Chondrocyte (in vitro differentiated cells): ENCODE measurements at regions not wholly inside any gene's neighbourhood (a gene's known extent, or its start where the extent isn't known, plus 50 kb on each side); places are given as distances from the start of the nearest gene placed in this dataset.

ENCODE experiments used
- DNase-seq: peaks from one replicate; pipeline ENCODE4 v3.0.0; 2021; ENCODE audit warnings: mixed read lengths, low spot score
- H3K27ac Mint-ChIP-seq: one replicate; pipeline ENCODE4 v1.8.0; 2021; ENCODE audit warnings: mild to moderate bottlenecking, moderate library complexity, mixed read lengths; ENCODE audit not compliant: unreplicated experiment
- H3K27me3 Mint-ChIP-seq: 2 replicates; pipeline ENCODE4 v1.8.0; 2021; ENCODE audit warnings: low read depth, mixed read lengths
- H3K36me3 Mint-ChIP-seq: 2 replicates; pipeline ENCODE4 v1.8.0; 2021; ENCODE audit warnings: low read depth, mixed read lengths
- H3K4me1 Mint-ChIP-seq: 2 replicates; pipeline ENCODE4 v1.8.0; 2021; ENCODE audit warnings: low read depth, mild to moderate bottlenecking, mixed read lengths
- H3K4me3 Mint-ChIP-seq: one replicate; pipeline ENCODE4 v1.8.0; 2021; ENCODE audit warnings: mild to moderate bottlenecking, moderate library complexity, mixed read lengths; ENCODE audit not compliant: unreplicated experiment
- H3K9me3 Mint-ChIP-seq: 2 replicates; pipeline ENCODE4 v1.8.0; 2021; ENCODE audit warnings: low read depth, mixed read lengths
- CTCF ChIP-seq: fragments of 200-600 bp; sonication (generic); IDR thresholded peaks from 2 replicates; pipeline ENCODE4 v1.5.0; 2021; ENCODE audit warnings: antibody characterized with exemption, mild to moderate bottlenecking, moderate library complexity

- Mint-ChIP-seq H3K27me3 (peaks cover 4% of the 10 kb centered on the region), H3K36me3 (no peaks in the 10 kb centered on the region), H3K4me3 (no peak overlapping the region), H3K4me1 (no peaks in the 10 kb centered on the region), H3K9me3 (no peaks in the 10 kb centered on the region), H3K27ac (no peak overlapping the region)
- DNase-seq, result no peak
- TF ChIP-seq CTCF, result no peak
Observed at GRCh38 chr4:18401425-18401824, 379.9 kb upstream of the LCORL start.

- H3K4me1 Mint-ChIP-seq, result no peaks in the 10 kb centered on the region
- no peak for TF ChIP-seq CTCF
- no peaks in the 10 kb centered on the region for H3K36me3 Mint-ChIP-seq
- H3K27me3 Mint-ChIP-seq, result peaks cover 4% of the 10 kb centered on the region
- H3K27ac Mint-ChIP-seq, result no peak overlapping the region
- H3K4me3 Mint-ChIP-seq, result no peak overlapping the region
- H3K9me3 Mint-ChIP-seq, result peaks cover 2% of the 10 kb centered on the region
- no peak for DNase-seq
Observed at GRCh38 chr4:18398661-18399060, 377.1 kb upstream of the LCORL start.

GRCh38 chr4:18397681-18398390, 376.3 kb upstream of the LCORL start:
- Mint-ChIP-seq H3K36me3 (no peaks in the 10 kb centered on the region), H3K27me3 (peaks cover 3% of the 10 kb centered on the region), H3K4me3 (no peak overlapping the region), H3K4me1 (no peaks in the 10 kb centered on the region), H3K27ac (no peak overlapping the region), H3K9me3 (peaks cover 2% of the 10 kb centered on the region)
- TF ChIP-seq CTCF, result no peak
- DNase-seq, result no peak

- H3K27me3 Mint-ChIP-seq, result no peaks in the 10 kb centered on the region
- DNase-seq, result no peak
- no peak overlapping the region for H3K4me3 Mint-ChIP-seq
- no peaks in the 10 kb centered on the region for H3K36me3 Mint-ChIP-seq
- H3K9me3 Mint-ChIP-seq, result peaks cover 6% of the 10 kb centered on the region
- no peaks in the 10 kb centered on the region for H3K4me1 Mint-ChIP-seq
- no peak for TF ChIP-seq CTCF
- no peak overlapping the region for H3K27ac Mint-ChIP-seq
Observed at GRCh38 chr4:18394656-18395055, 373.1 kb upstream of the LCORL start.

DNA sequence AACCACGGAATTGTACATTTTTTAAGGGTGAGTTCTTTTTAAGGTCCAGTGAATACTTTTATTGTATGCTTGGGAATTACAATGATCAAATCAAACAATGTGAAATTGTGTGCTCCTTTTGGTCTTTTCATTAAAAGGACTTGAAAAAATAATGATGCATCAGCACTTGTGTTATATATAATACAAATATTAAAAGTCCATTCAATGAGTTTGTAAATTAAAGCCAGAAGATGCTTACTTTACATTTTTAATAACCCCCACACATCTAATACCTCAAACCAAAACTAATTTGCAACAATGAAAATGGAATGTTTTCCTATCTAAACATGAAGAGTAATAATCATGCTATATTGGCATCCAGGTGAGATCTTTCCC, 369.8 kb upstream of the LCORL start:
- H3K27me3 Mint-ChIP-seq, result no peaks in the 10 kb centered on the region
- H3K36me3 Mint-ChIP-seq, result no peaks in the 10 kb centered on the region
- no peak for TF ChIP-seq CTCF
- H3K27ac Mint-ChIP-seq, result no peak overlapping the region
- no peak overlapping the region for H3K4me3 Mint-ChIP-seq
- H3K4me1 Mint-ChIP-seq, result no peaks in the 10 kb centered on the region
- no peak for DNase-seq
- peaks cover 6% of the 10 kb centered on the region for H3K9me3 Mint-ChIP-seq
